NCI-H524 treated with DMSO at 0.1 percent for 48 hours (cell line): ENCODE measurements at regions not wholly inside any gene's neighbourhood (a gene's known extent, or its start where the extent isn't known, plus 50 kb on each side); places are given as distances from the start of the nearest gene placed in this dataset.
A peak's percentile ranks its signal among the peaks of the same experiment; 100 is the strongest.
"Not testable (repeated sequence)": the region's sequence is repeated elsewhere in the genome, so short reads cannot be mapped to it uniquely, and the experiment has no call there.

Source experiments
- DNase-seq: peaks from one replicate; lab custom pipeline; 2025; lab: John Stamatoyannopoulos, UW

DNA sequence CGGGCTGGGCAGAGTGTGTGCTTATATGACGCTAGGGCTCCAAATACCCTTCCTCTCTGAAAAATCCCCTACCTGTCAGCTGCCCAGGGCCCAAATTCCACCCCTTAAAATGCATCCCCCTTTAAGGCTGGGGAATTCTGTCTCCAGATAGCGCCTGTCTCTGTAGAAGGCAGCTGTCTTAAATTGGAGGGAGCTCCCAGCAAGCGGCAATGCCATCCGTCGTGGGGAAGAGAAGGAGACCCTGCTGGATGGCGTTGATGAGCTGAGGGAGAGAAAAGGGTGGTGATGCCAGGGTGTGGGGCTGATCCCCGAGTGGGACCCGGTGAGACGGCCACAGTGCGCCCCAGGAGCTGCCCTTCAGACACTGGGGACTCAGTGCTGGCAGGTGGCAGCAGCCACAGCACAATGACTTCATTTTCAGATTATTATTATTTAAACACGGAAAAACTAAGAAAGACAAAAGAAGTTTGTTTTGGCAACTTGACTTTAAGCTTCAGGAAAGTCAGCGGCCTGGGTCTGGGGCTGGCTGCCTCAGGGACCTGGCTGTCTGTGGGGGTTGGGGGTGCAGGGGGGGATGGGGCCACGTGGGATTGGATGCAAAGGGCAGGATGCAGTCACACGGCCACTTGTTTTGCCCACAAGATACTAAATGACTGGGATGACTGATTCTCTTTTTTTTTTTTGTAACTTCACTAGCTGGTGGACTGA is 152.8 kb downstream of the TFCP2L1 start:
- no peak for DNase-seq

DNA sequence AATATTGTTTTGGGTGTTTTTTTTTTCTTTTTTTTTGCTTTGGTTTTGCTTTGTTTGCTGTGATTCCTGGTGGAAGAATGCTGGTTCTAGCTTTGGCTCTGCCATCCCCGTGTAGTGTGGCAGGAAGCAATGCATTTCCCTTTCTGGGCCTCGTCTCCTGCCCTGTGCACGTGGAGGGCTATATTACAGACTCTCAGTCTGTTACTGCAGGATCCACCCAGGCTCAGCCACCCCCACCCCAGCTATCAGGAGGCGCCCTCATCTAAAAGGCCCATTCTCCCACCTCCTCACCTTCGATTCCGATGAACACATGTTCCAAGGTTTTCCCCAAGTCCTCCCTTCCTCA is 152.3 kb downstream of the TFCP2L1 start:
- no peak for DNase-seq

DNA sequence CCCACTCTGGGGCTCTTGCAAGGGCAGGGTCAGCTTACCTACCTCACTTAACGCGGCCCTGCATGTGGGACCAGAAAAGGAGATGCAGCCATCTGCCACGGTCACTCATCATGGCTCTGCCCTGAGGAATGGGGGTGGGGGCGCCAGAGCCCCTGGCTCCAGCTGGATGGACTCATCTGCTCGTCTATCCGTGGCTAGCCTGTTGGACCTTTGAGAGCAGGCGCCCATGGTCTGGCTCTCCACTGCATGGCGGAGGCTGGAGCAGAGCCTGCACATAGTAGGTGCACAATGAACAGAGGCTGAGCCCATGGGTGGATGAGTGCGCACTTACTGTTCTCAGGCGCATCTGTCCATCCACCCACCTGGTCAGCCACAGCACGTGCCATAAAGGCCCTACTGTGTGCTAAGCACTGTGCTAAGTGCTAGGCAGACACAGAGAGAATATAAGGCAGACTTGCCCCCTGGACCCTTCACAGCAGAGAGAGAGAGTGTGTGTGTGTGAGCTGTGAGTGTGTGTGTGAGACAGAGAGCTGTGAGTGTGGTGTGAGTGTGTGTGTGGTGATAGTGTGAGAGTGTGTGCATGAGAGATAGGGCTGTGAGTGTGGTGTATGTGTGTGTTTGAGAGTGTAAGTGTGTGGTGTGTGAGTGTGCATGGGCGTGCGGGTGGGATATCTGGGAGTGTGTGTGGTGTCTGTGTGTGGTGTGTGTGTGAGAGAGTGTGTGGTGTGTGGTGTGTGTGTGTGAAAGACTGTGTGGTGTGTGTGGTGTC is 151.3 kb downstream of the TFCP2L1 start:
- peak; percentile 12 for DNase-seq

DNA sequence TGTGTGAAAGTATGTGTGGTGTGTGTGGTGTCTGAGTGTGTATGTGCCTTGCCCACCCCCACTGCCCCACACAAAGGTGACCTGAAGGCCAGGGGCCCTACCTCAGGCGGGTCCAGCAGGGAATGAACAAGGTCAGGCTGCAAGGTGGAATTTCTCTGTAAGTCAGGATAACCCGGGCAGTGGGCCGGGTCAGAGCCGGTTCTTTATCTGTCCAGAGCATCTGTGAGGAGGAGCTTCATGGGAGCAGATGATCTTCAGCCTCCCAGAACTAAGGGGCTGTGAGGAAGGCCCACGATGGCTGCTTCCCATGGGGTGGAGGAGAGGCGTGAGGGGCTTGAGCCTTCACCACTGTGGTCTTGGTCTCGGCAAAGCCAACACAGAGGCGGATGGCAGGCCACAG is 150.3 kb downstream of the TFCP2L1 start:
- DNase-seq = no peak

DNA sequence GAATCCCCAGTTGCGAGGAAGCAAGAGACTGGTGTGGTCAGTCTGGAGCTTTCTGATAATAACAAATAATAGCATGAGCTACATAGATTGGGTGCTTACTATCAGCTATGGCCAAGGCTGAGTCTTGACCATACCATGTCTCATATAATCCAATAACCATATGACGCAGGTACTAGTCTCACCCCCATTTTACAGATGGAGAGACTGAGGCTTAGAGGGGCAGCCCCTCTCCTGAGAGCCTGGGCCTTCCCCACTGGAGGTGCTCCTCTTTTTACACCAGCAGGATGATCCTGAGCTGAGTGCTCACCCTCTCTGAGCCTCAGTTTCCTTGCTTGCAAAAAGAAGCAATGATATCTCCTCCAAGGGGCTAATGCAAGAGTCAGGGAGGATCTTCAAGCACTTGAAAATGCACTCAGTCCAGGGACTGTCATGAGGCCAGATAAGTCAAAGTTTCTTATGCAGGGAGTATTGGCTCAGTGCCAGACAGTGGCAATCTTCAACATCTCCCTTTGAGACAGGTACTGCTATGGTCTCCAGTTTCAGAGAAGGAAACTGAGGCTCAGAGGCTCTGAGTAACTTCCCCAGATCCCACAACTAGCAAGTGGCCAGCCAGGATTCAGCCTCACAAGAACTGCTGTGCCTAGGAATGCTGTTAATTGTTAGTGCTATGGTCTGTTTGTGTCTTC is 149.7 kb downstream of the TFCP2L1 start:
- DNase-seq = no peak

DNA sequence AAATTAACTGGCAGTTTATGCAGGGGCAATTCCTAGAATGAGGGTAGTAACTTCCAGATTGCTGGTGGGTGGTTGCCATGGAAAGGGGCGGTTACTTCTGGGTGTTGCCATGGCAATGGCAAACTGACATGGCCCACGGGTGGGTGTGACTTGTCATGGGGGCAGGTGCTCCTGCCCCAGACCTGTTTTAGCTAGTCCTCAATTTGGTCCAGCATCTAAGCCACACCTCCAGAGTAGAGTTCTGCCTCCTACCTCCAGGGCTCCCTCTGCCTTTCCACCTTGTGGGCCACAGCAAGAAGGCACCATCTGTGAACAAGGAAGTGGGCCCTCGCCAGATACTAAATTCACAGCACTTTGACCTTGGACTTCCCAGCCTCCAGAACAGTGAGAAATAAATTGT is 148.7 kb downstream of the TFCP2L1 start:
- no peak for DNase-seq

DNA sequence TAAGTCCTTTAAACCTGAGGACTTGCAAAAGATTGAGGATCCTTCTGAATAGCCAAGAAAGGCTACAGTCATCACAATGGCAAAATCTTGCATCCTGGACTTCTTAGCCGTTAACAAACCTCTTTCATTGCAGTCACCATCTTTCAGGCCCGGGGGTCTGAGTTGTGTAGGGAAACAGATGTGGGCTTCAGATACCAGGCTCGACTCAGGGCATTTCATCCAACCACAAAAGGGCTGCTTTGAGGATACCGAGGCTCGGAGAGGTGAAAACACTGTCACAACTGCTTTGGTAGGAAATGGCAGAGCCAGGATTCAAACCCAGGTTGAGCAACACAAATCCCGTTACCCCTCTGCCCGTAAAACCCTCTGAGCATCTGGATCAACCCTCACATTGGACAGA is 147.4 kb downstream of the TFCP2L1 start:
- no peak for DNase-seq

DNA sequence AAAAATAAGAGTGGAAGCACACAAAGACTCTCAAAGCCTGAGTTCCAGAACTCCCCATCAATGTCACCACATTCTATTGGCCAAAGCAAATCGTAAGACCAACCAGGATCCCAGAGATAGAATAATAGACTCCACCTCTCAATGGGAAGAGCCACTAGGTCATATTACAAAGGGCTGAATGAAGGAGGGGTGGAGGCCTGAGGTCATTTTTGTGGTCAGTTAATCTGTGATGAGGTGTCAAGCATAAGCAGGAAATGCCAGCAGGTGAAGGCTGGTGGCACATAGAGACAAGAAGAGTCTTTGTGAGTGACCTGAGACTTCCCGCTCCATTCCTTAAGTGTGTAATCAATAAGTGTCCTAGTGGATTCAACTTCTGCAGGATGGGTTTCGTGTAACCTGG is 144.3 kb downstream of the TFCP2L1 start:
- DNase-seq = no peak

DNA sequence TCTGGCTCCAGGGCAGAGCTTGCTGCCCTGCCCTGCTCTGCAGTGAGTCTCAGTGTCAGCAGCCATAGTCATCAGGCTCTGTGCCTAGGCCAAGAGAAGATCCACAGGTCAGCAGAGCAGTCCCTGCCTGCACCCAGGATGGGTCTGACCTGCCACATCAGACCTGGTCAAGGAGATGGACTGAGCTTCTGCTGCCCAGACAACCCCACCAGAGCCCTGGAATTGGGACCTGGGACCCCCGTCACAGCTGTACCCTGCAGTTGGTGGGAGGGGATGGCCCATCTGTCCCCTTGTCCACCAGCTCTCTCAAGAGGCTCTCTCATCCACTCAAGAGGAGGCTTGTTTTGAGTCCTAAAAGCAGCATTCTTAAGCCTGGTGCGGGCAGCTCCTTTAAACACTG is 142.6 kb downstream of the TFCP2L1 start:
- peak; percentile 50 for DNase-seq

DNA sequence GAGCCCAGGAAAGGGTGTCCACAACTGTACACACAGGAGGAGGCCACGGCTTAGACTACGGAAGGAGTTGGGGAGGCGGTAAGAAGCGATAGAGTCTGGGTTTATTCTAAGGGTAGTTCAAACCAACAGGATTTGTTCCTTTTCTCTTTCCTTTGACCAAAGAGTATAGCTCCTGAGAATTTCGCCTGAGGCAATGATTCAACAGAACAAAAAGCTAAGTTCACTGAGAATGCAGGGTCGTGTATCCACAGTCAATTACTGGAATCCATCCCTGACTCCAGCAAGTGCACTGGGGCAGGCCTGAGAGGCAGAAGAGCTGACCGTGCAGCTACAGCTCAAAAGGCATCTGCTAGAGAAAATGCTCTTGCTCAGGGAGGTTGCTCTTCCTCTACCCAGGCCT is 140.9 kb downstream of the TFCP2L1 start:
- DNase-seq = no peak

DNA sequence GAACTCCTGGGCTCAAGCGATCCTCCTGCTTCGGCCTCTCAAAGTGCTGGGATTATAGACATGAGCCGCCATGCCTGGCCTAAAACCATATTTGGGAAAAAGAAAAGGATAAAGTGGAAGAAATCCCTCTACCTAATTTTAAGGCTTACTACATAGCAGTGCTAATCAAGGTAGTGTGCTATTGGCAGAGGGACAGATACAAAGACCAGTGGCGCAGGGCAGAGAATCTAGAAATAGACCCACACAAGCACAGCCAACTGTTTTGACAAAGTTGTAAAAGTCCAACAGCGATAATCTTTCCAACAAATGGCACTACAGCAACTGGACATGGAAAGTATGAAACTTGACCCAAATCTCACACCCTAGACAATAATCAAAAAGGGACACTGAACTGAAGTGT is 138.4 kb downstream of the TFCP2L1 start:
- DNase-seq = no peak

DNA sequence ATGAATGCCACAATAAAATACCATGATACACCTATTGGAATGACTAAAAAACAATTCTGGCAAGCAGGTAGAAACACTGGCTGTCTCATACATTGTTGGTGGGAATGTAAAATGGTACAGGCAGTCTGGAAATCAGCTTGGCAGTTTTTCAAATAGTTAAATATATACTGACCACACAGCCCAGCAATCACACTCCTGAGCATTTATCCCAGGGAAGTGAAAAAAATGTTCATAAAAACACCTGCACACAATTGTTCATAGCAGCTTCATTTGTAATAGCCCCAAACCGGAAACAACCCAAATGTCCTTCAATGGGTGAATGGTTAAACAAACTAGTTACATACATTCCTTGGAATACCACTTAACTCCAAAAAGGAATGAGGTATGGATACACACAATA is 137.2 kb downstream of the TFCP2L1 start:
- DNase-seq = no peak

DNA sequence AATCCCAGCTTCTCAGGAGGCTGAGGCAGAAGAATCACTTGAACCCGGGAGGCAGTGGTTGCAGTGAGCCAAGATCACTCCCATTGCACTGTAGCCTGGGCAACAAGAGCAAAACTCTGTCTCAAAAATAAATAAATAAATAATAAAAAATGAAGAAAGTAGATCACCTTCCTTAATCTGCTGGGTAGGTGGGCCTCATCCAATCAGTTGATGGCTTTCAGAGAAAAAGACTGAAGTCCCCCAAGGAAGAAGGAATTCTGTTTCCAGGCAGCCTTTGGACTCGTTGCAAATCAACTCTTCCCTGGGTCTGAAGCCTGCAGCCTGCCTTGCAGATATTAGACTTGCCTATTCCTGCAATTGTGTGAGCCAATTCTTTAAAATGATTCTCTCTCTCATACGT is 136.5 kb downstream of the TFCP2L1 start:
- no peak for DNase-seq

DNA sequence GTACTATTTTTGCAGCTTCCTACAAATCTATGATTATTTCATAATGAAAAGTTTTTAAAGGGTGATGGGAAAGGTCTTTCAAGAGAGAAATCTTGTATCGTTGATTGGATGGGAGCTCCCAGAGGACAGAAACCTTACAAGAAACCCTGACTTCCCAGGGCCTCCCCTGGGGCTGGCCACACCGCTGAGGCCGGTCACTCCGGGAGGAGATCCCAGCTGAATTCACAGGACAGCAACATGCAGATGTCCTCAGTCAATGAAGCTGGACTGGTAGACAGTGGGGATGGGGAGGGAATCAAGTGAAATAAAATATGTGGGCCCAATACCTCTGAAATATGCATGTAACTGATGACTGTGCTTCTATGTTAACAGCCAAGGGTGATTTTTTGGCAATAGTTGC is 135.6 kb downstream of the TFCP2L1 start:
- DNase-seq = no peak

DNA sequence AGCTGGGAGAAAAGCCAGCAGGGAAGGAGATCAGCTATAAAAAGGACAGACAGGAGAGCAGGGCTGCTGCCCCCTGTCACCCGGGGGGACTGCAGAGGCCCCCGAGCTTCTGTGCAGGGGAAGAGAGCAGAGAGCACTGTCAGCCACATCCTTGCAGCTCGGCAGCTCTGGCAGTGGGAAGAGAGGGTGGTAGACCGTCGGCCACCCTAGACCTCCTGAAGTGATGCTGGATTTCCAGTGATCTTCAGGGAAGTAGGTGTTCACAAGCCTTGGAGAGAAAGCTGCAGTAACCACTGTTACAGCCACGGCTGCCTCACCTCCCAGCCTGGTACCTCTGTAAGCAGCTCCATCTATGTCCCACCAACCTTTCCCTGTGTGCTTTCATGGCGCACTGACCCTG is 134.9 kb downstream of the TFCP2L1 start:
- no peak for DNase-seq

DNA sequence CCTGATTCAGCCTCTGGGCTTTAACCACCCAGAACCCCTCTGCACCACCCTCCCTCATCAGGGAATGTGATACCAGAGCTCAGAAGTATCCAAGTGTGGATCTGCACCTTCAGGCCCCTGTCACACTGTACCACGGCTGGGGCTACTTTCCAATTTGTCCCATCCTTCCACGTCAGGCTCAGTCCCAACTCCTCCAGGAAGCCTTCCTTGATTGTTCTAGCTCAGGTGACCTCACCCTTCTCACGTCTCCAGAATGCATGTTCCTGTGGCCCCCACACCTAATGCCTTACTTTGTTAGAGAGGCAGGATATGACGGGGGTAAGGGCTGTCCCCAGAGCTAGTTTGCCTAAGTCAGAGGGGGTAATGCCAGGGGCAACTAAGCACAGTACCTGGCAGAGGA is 134.3 kb downstream of the TFCP2L1 start:
- DNase-seq = no peak

DNA sequence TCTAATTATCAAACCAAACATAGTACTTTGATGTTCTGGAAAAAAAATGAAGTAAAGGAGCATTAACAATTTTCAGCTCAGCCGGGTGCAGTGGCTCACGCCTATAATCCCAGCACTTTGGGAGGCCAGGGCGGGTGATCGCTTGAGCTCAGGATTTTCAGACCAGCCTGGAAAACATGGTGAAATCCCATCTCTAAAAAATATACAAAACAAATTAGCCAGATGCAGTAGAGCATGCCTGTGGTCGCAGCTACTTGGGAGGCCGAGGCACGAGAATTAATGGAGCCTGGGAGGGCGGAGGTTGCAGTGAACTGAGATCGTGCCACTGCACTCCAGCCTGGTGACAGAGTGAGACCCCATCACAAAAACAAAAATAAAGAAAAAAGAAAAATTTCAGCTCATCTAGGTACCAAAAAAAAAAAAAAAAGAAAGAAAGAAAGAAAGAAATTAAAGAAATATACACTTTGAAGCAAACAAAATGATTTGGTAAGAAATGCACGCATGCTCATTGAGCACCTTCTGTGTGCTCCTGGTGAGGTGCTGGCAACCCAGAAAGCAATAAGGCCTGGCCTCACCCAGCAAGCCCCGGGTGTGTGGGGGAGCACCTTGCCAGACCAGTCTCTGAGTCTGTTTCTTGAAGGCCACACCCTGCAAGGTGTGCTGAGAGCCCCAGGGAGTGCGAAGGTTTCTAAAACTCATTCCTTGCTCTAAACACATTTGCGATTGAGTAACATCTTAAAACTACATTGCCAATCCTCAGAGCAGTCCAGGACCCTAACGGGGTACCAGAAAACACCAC is 133.5 kb downstream of the TFCP2L1 start:
- DNase-seq = no peak

DNA sequence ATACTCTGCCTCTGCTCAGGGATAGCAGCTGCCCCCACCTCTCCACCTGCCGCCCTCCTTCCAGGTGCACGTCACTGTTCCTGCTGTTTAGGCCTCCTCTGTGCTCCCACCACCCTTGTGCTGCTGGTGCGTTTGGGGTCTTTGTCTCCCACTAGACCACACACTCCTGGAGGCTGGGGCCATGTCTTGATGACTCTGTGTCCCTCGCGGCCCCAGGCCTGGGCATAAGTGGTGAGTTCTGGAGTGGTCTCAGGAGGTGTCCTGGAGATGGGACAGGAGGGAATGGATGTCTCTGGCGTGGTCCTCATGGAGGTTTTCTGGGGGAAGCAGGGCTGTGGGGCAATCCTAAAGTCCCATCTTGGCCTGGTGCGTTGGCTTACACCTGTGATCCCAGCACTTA is 132.1 kb downstream of the TFCP2L1 start:
- DNase-seq = no peak

DNA sequence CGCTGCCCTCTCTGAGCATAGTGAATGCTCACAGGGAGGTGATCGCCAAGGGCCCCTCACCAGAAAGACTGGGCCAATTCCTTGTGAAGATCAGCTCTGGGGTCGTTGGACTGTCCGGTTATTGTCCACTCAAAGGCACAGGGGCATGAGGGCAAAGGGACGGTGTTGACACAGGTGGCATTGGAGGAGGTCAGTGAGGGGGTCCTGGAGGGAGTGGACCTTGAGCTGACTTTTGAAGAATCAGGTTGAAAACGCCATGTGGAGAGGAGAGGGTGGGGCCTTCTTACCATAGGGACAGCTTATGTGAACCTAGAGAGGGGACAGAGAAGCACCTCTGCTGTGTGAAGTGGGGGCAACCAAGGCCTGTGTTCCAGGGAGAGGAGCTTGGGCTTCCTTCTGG is 131.5 kb downstream of the TFCP2L1 start:
- DNase-seq = no peak

DNA sequence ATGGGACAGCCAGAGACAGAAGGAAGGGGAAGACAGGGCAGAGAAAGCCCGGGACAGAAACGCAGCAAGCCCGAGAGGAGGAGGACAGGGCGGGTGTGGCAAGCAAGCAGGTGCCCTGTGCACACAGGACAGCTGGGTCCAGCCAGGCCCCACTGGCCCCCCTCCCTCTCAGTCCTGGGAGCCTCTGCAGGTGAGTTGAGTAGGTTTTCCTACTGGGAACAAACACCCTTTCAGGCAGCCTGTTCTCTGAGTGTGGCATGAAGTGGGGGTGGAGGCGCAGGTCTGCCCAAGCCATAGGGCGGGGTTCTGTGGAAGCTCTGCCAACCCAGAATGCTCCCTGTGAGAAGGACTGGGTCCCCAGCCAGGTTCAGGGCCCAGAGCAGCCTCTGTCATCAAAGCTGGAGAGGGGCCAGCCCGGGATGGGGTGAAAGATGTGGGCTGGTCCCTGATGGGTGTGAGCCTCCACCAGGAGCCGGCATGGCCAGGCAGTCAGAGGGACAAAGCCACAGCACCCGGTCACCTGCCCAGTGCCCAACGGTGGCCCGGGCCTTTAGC is 129.4 kb downstream of the TFCP2L1 start:
- no peak for DNase-seq

DNA sequence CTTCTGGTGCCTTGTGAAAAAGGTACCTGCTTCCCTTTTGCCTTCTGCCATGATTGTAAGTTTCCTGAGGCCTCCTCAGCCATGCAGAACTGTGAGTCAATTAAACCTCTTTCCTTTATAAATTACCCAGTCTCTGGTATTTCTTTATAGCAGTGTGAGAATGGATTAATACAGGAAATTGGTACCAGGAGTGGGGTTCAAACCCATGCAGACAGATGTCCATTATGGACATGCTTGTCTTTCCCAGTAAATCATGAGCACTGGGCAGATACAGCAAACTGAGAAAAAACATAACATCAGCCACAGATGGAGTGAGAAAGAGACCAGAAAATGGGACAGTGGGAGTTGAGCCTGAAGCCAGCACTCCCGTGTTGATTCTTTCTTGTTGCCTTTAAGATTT is 127.5 kb downstream of the TFCP2L1 start:
- not testable (repeated sequence) for DNase-seq
